ENCODE measurements at regions not wholly inside any gene's neighbourhood (a gene's known extent, or its start where the extent isn't known, plus 50 kb on each side); places are given as distances from the start of the nearest gene placed in this dataset.
"Not testable (repeated sequence)": the region's sequence is repeated elsewhere in the genome, so short reads cannot be mapped to it uniquely, and the experiment has no call there.

GRCh38 chr10:64093304-64093703 is 572.1 kb downstream of the REEP3 start:
- DNase-seq = no peak

- DNase-seq = no peak
These were observed 572.8 kb downstream of the REEP3 start for GRCh38 chr10:64093946-64094535.

- no peak for DNase-seq
These were observed 575.7 kb downstream of the REEP3 start for GRCh38 chr10:64096941-64097340.

- DNase-seq = no peak
These were observed 576.4 kb downstream of the REEP3 start for GRCh38 chr10:64097391-64098122.

- no peak for DNase-seq
These were observed 577.8 kb downstream of the REEP3 start for GRCh38 chr10:64098994-64099393.

GRCh38 chr10:64101606-64102263 is 580.5 kb downstream of the REEP3 start:
- DNase-seq = no peak

GRCh38 chr10:64102264-64102633 is 581.0 kb downstream of the REEP3 start:
- DNase-seq = no peak

GRCh38 chr10:64102916-64103315 is 581.7 kb downstream of the REEP3 start:
- DNase-seq = no peak

GRCh38 chr10:64103750-64104470 is 582.7 kb downstream of the REEP3 start:
- DNase-seq = no peak

- DNase-seq = no peak
These were observed 588.8 kb downstream of the REEP3 start for GRCh38 chr10:64109926-64110495.

- DNase-seq = no peak
These were observed 591.6 kb downstream of the REEP3 start for GRCh38 chr10:64112701-64113355.

- no peak for DNase-seq
These were observed 592.2 kb downstream of the REEP3 start for GRCh38 chr10:64113375-64113774.

- no peak for DNase-seq
These were observed 592.6 kb downstream of the REEP3 start for GRCh38 chr10:64113792-64114191.

GRCh38 chr10:64115471-64115870 is 594.3 kb downstream of the REEP3 start:
- DNase-seq = no peak

- no peak for DNase-seq
These were observed 594.9 kb downstream of the REEP3 start for GRCh38 chr10:64115908-64116643.

GRCh38 chr10:64116707-64117106 is 595.5 kb downstream of the REEP3 start:
- DNase-seq = no peak

- no peak for DNase-seq
These were observed 597.5 kb downstream of the REEP3 start for GRCh38 chr10:64118736-64119135.

- DNase-seq = not testable (repeated sequence)
These were observed 599.2 kb downstream of the REEP3 start for GRCh38 chr10:64120301-64120980.

GRCh38 chr10:64130152-64130551 is 609.0 kb downstream of the REEP3 start:
- DNase-seq = no peak

- DNase-seq = no peak
These were observed 613.5 kb downstream of the REEP3 start for GRCh38 chr10:64134676-64135075.

GRCh38 chr10:64142395-64142794 is 621.2 kb downstream of the REEP3 start:
- DNase-seq = no peak

Measured in stimulated activated CD4-positive, alpha-beta T cell treated with anti-CD3 and anti-CD28 coated beads, Interleukin-15, amount 100 ng/mL, for 24 hours (primary cell).